GM23248 (cell line): ENCODE measurements at regions not wholly inside any gene's neighbourhood (a gene's known extent, or its start where the extent isn't known, plus 50 kb on each side); places are given as distances from the start of the nearest gene placed in this dataset.

Experiments
- DNase-seq: peaks from one replicate; pipeline ENCODE4 v3.0.0-alpha.2; 2015
- H2AFZ ChIP-seq: fragments of 200-600 bp; sonication (generic); 2 replicates; pipeline ENCODE4 v1.6.1; 2016; ENCODE audit warnings: antibody characterized with exemption
- H3F3A ChIP-seq: fragments of 200-600 bp; sonication (generic); 2 replicates; pipeline ENCODE4 v1.6.1; 2016; ENCODE audit warnings: mild to moderate bottlenecking, antibody characterized with exemption, mixed run types; ENCODE audit not compliant: insufficient read depth
- H3K27ac ChIP-seq: fragments of 200-600 bp; sonication (generic); 2 replicates; pipeline ENCODE4 v1.5.1; 2016; ENCODE audit warnings: mild to moderate bottlenecking
- H3K27me3 ChIP-seq: fragments of 200-600 bp; sonication (generic); replicated peaks from 2 replicates; pipeline ENCODE4 v1.6.1; 2016; ENCODE audit warnings: mild to moderate bottlenecking; ENCODE audit not compliant: insufficient read depth
- H3K36me3 ChIP-seq: fragments of 200-600 bp; sonication (generic); 2 replicates; pipeline ENCODE4 v1.6.1; 2016; ENCODE audit warnings: low read depth, mild to moderate bottlenecking
- H3K4me1 ChIP-seq: fragments of 200-600 bp; sonication (generic); 2 replicates; pipeline ENCODE4 v1.6.1; 2016; ENCODE audit warnings: mild to moderate bottlenecking; ENCODE audit not compliant: insufficient read depth
- H3K4me2 ChIP-seq: fragments of 200-600 bp; sonication (generic); one replicate; pipeline ENCODE4 v1.6.1; 2016; ENCODE audit warnings: mild to moderate bottlenecking; ENCODE audit not compliant: unreplicated experiment
- H3K4me3 ChIP-seq: fragments of 200-600 bp; sonication (generic); 2 replicates; pipeline ENCODE4 v1.5.1; 2016; ENCODE audit warnings: mild to moderate bottlenecking
- H3K79me2 ChIP-seq: fragments of 200-600 bp; sonication (generic); 2 replicates; pipeline ENCODE4 v1.6.1; 2016; ENCODE audit warnings: mild to moderate bottlenecking; ENCODE audit not compliant: insufficient read depth
- H3K9ac ChIP-seq: fragments of 200-600 bp; sonication (generic); 2 replicates; pipeline ENCODE4 v1.6.1; 2016; ENCODE audit warnings: mild to moderate bottlenecking
- H3K9me2 ChIP-seq: fragments of 200-600 bp; sonication (generic); 2 replicates; pipeline ENCODE4 v1.6.1; 2016; ENCODE audit warnings: mixed run types, mild to moderate bottlenecking, moderate library complexity; ENCODE audit not compliant: insufficient read depth
- H3K9me3 ChIP-seq: fragments of 200-600 bp; sonication (generic); one replicate; pipeline ENCODE4 v1.6.1; 2017; ENCODE audit warnings: low read depth
- H4K20me1 ChIP-seq: fragments of 200-600 bp; sonication (generic); 2 replicates; pipeline ENCODE4 v1.6.0; 2016; ENCODE audit not compliant: insufficient read depth
- EZH2 ChIP-seq: fragments of 200-600 bp; sonication (generic); IDR thresholded peaks from 2 replicates; pipeline ENCODE4 v1.6.1; 2018; ENCODE audit warnings: antibody characterized with exemption, mild to moderate bottlenecking; ENCODE audit not compliant: insufficient read depth, poor library complexity, severe bottlenecking
- EZH2phosphoT487 ChIP-seq: fragments of 200-600 bp; sonication (generic); IDR thresholded peaks from 2 replicates; pipeline ENCODE4 v1.6.1; 2018; ENCODE audit warnings: antibody characterized with exemption, moderate library complexity, mild to moderate bottlenecking, low read depth; ENCODE audit not compliant: insufficient read depth
- WGBS, 2 experiments: methylation state at CpG; one replicate each; pipeline ENCODE4 v1.1.6; 2015 to 2017; ENCODE audit warnings: low lambda C conversion rate in 2 of 2, low coverage in 1 of 2; ENCODE audit errors: missing lambda C conversion rate in 2 of 2; 5-methylcytosine and 5-hydroxymethylcytosine counted together
- in situ Hi-C: fragments of 300-500 bp; cut with MboI; formaldehyde crosslinking; loops from 2 replicates; pipeline ENCODE4 v1.15.0; 2020

DNA sequence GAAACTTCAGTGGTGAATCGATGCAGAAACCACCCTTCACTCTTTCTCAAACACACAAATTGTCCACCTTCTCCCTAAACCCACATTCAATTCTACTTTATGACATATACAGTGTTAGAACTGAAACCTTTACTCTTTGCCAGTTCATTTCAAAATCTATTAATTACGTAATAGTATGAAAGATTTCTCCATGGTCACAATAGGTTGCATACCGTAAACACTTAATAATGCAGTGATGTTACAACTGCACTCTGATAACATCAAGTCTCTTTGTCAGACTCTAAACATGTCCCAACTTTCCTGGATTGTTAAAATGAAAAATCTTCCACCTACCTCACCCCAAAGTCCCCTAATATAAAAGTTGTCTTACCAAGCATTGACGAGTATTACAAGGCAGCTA lies 111.8 kb upstream of the PROK2 start:
- WGBS, 2 experiments: 56 to 65% methylated on average over 4 of the region's 4 CpGs

DNA sequence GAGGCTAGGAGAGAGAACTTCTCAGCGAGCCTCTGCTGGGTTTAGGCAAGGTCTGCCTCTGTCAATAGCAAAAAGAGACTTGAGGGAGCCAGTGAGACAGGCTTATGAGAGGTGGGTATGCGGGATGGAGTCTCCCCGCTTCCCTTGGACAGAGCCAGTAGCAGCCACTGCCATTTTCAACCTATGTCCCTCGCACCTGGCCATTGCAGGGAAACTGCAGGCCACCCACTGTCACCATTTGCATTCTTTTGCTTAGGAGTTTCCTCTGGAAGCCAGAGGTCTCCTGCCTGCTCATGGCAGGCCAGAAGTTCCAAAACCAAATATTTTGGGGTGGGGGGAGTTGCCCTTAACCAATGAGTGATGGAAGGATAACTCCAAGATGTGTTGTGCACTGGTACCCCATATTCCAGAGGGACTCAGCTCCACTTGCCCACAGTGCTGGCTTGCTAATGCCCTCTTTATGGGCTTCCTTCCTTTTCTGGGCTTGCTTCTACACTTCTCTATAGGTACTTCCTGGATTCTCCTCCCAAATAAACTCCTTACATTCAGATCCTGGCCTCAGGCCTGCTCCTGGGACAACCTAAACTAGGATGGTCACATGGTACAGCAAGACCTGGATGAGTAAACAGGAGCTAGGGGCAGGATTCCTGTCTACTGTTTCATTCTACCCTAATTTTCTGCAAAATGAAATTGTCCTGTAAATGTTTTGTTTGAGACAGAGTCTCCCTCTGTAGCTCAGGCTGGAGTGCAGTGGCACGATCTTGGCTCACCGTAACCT lies 108.9 kb upstream of the PROK2 start:
- Histone ChIP-seq H3K79me2 (no peaks in the 10 kb centered on the region), H2AFZ (no peak overlapping the region), H3K4me3 (no peak overlapping the region), H3K27me3 (peaks cover 49% of the 10 kb centered on the region), H3K9me2 (no peaks in the 10 kb centered on the region), H3K4me2 (no peak overlapping the region), H3K9me3 (no peaks in the 10 kb centered on the region), H3K27ac (no peak overlapping the region), H3K4me1 (no peaks in the 10 kb centered on the region), H3F3A (no peaks in the 10 kb centered on the region), H3K9ac (no peak overlapping the region), H4K20me1 (no peaks in the 10 kb centered on the region), H3K36me3 (no peaks in the 10 kb centered on the region)
- in situ Hi-C loops: no loop called here
- TF ChIP-seq EZH2phosphoT487: no peak
- TF ChIP-seq EZH2: no peak
- no peak for DNase-seq
- WGBS, 2 experiments: 72 to 74% methylated on average over 6 of the region's 6 CpGs

More for the DNA sequence above, 111.8 kb upstream of the PROK2 start:
- in situ Hi-C loops: no loop called here
- peak; percentile 22 for DNase-seq
- Histone ChIP-seq H3K4me1 (no peaks in the 10 kb centered on the region), H3K79me2 (no peaks in the 10 kb centered on the region), H3K9me3 (no peaks in the 10 kb centered on the region), H3K4me3 (no peak overlapping the region), H2AFZ (no peak overlapping the region), H3K9me2 (no peaks in the 10 kb centered on the region), H3K27me3 (peaks cover 46% of the 10 kb centered on the region), H3K36me3 (no peaks in the 10 kb centered on the region), H3K27ac (no peak overlapping the region), H3K9ac (no peak overlapping the region), H3K4me2 (no peak overlapping the region), H3F3A (no peaks in the 10 kb centered on the region), H4K20me1 (no peaks in the 10 kb centered on the region)
- no peak for TF ChIP-seq EZH2

DNA sequence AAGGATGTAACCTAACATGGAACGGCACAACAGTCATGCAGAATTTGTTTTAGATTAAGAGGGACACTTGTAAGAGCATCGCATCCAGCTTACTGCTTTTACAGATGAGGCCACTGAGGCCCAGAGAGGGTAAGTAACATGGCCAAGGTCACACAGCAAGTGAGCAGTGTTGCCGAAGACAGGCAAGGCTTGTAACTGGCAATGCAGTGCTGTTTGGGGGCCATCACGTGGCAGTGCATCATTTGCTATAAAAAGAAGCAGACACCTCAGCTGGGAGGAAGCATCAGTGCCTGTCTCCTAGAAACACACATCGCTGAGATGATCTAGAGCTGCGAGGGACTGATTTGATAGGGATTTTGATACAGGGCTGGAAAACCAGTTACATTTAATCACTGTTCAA lies 108.2 kb upstream of the PROK2 start:
- DNase-seq: no peak
- Histone ChIP-seq H4K20me1 (no peaks in the 10 kb centered on the region), H3K27ac (no peak overlapping the region), H3K79me2 (no peaks in the 10 kb centered on the region), H2AFZ (no peak overlapping the region), H3K4me3 (no peak overlapping the region), H3K9ac (no peak overlapping the region), H3K36me3 (no peaks in the 10 kb centered on the region), H3K9me2 (no peaks in the 10 kb centered on the region), H3K27me3 (peaks cover 49% of the 10 kb centered on the region), H3K4me2 (no peak overlapping the region), H3K4me1 (no peaks in the 10 kb centered on the region), H3K9me3 (no peaks in the 10 kb centered on the region), H3F3A (no peaks in the 10 kb centered on the region)
- WGBS, 2 experiments: 69 to 71% methylated on average over 6 of the region's 6 CpGs
- no peak for TF ChIP-seq EZH2
- TF ChIP-seq EZH2phosphoT487: no peak
- in situ Hi-C loops: no loop called here

DNA sequence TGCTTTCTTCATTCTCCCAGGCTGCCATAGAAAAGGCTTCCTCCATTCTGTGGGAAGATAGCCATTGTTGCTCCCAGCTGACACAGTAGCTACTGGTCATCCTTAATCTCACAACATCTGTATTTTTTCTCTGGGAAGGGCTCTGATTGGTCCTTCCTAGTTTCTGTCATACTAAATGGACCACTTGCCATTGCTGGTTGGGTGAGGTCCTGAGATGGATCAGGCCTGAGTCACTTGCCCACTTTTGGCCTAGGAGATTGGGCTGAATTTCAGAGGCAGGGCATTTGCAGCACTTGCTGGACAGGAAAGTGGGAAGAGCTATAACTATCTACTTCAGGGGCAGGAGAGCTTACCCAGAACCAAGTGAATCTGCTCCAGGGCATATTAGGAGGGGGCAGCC lies 106.5 kb upstream of the PROK2 start:
- no peak overlapping the region for H3K9ac ChIP-seq
- TF ChIP-seq EZH2 (no peak), EZH2phosphoT487 (no peak)
- no peak overlapping the region for H3K4me3 ChIP-seq
- peak; percentile 33 for DNase-seq
- H3K9me3 ChIP-seq: no peaks in the 10 kb centered on the region
- H3K27me3 ChIP-seq: peaks cover 48% of the 10 kb centered on the region
- no peaks in the 10 kb centered on the region for H3K79me2 ChIP-seq
- no peaks in the 10 kb centered on the region for H3K36me3 ChIP-seq
- H3K27ac ChIP-seq: no peak overlapping the region
- H3K4me2 ChIP-seq: no peak overlapping the region
- no peaks in the 10 kb centered on the region for H4K20me1 ChIP-seq
- no peaks in the 10 kb centered on the region for H3K4me1 ChIP-seq
- no peaks in the 10 kb centered on the region for H3F3A ChIP-seq
- H3K9me2 ChIP-seq: no peaks in the 10 kb centered on the region
- in situ Hi-C loops: no loop called here
- H2AFZ ChIP-seq: no peak overlapping the region
